Endothelial cell of umbilical vein (primary cell): ENCODE measurements at regions not wholly inside any gene's neighbourhood (a gene's known extent, or its start where the extent isn't known, plus 50 kb on each side); places are given as distances from the start of the nearest gene placed in this dataset.

ENCODE experiments used
- BruUV-seq: library from RNA; stranded (reverse); fragments of 400-500 nt; replicated peaks from 2 replicates; lab custom pipeline; 2021; lab: Mats Ljungman, UMichigan
- CTCF ChIA-PET: fragments of 300-600, 350-600 bp; sonication (Branson Sonifier 250); formaldehyde crosslinking; loops from one replicate; lab custom pipeline; 2021; ENCODE audit warnings: antibody characterized with exemption, inconsistent platforms; lab: Charles Lee
- POLR2A ChIA-PET: fragments of 300-600, 350-600 bp; sonication (Branson Sonifier 250); formaldehyde crosslinking; loops from one replicate; lab custom pipeline; 2021; ENCODE audit warnings: antibody characterized with exemption, inconsistent platforms; lab: Charles Lee
- DNase-seq: peaks from one replicate; pipeline ENCODE4 v3.0.0-alpha.2; 2011; ENCODE audit warnings: low read depth, low spot score
- FAIRE-seq: peaks from 2 replicates; lab custom pipeline; 2011; peaks lifted over from hg19 to GRCh38; lab: Jason Lieb, UNC
- H2AFZ ChIP-seq: 2 replicates; pipeline ENCODE4 v1.6.0; 2012; ENCODE audit warnings: low read depth, low read length, control low read depth, inconsistent platforms
- H3K27ac ChIP-seq: 2 replicates; pipeline ENCODE4 v1.5.1; 2011; ENCODE audit warnings: low read depth, mild to moderate bottlenecking, control low read depth, low read length, moderate library complexity; ENCODE audit not compliant: insufficient read depth
- H3K27me3 ChIP-seq, 2 experiments: 2 replicates each; pipeline versions ENCODE4 v1.6.0 to v1.6.1; 2011; ENCODE audit warnings: low read length in 2 of 2, mixed read lengths in 1 of 2; ENCODE audit not compliant: control insufficient read depth in 2 of 2, insufficient read depth in 2 of 2
- H3K36me3 ChIP-seq, 2 experiments: 2 replicates in 1 of 2; 3 replicates in 1 of 2; pipeline ENCODE4 v1.5.1; 2011; ENCODE audit warnings: low read length in 2 of 2, mild to moderate bottlenecking in 1 of 2, moderate library complexity in 1 of 2; ENCODE audit not compliant: control insufficient read depth in 2 of 2, insufficient read depth in 2 of 2; ENCODE audit errors: extremely low read depth in 1 of 2
- H3K4me1 ChIP-seq: 3 replicates; pipeline ENCODE4 v1.5.1; 2011; ENCODE audit warnings: mild to moderate bottlenecking, low read length; ENCODE audit not compliant: control insufficient read depth, insufficient read depth; ENCODE audit errors: extremely low read depth
- H3K4me2 ChIP-seq: 2 replicates; pipeline ENCODE4 v1.6.1; 2011; ENCODE audit warnings: low read length, control low read depth, mixed read lengths; ENCODE audit not compliant: insufficient read depth
- H3K4me3 ChIP-seq, 3 experiments: fragments of 200-600 bp in 1 of 3; sonication (generic), shearing (Covaris generic) in 1 of 3; replicated peaks in 1 of 3; 2 replicates each; pipeline ENCODE4 v1.5.1; 2011 to 2016; ENCODE audit warnings: control low read depth in 3 of 3, low read length in 3 of 3, mild to moderate bottlenecking in 2 of 3, inconsistent platforms in 1 of 3, low read depth in 1 of 3, moderate library complexity in 1 of 3; ENCODE audit not compliant: insufficient read depth in 1 of 3
- H3K79me2 ChIP-seq: 2 replicates; pipeline ENCODE4 v1.6.0; 2012; ENCODE audit warnings: low read length, inconsistent platforms; ENCODE audit not compliant: control insufficient read depth, insufficient read depth
- H3K9ac ChIP-seq: replicated peaks from 2 replicates; pipeline ENCODE3; 2011; ENCODE audit warnings: low read length, control low read depth; ENCODE audit not compliant: insufficient read depth; ENCODE audit errors: extremely low read depth
- H3K9me1 ChIP-seq: replicated peaks from 3 replicates; pipeline ENCODE4 v1.6.0; 2011; ENCODE audit warnings: mild to moderate bottlenecking, low read length; ENCODE audit not compliant: control insufficient read depth, insufficient read depth; ENCODE audit errors: extremely low read depth
- H3K9me3 ChIP-seq: replicated peaks from 2 replicates; pipeline ENCODE4 v1.5.1; 2012; ENCODE audit warnings: low read length, inconsistent platforms; ENCODE audit not compliant: control insufficient read depth, insufficient read depth
- H4K20me1 ChIP-seq: replicated peaks from 2 replicates; pipeline ENCODE3; 2011; ENCODE audit warnings: mild to moderate bottlenecking, low read length; ENCODE audit not compliant: control insufficient read depth, insufficient read depth; ENCODE audit errors: extremely low read depth
- CTCF ChIP-seq, 2 donors: IDR thresholded peaks; 1 replicate in 1 of 2; 2 replicates in 1 of 2; pipeline ENCODE4 v1.5.1; 2011; ENCODE audit warnings: low read length in 2 of 2, mild to moderate bottlenecking in 2 of 2, moderate library complexity in 2 of 2, control low read depth in 1 of 2, inconsistent platforms in 1 of 2, low read depth in 1 of 2; ENCODE audit not compliant: insufficient read depth in 1 of 2; ENCODE audit errors: extremely low read depth in 1 of 2
- EZH2 ChIP-seq: IDR thresholded peaks from 2 replicates; pipeline ENCODE4 v1.6.1; 2012; ENCODE audit warnings: borderline replicate concordance, low read depth, mild to moderate bottlenecking, moderate library complexity, low read length, inconsistent platforms; ENCODE audit not compliant: severe bottlenecking
- FOS ChIP-seq: IDR thresholded peaks from 2 replicates; pipeline ENCODE4 v1.6.1; 2011; ENCODE audit warnings: mild to moderate bottlenecking, low read length, moderate library complexity, borderline replicate concordance; ENCODE audit not compliant: insufficient read depth
- GATA2 ChIP-seq: IDR thresholded peaks from 2 replicates; pipeline ENCODE4 v1.7.0; 2011; ENCODE audit warnings: low read depth, mild to moderate bottlenecking, moderate library complexity, mixed read lengths, low read length; ENCODE audit not compliant: insufficient read length, insufficient read depth
- JUN ChIP-seq: IDR thresholded peaks from 2 replicates; pipeline ENCODE4 v1.6.1; 2011; ENCODE audit warnings: borderline replicate concordance, low read depth; ENCODE audit not compliant: insufficient read length, insufficient read depth
- MAX ChIP-seq: IDR thresholded peaks from 2 replicates; pipeline ENCODE4 v1.6.1; 2011; ENCODE audit not compliant: insufficient read depth, insufficient read length
- MYC ChIP-seq: IDR thresholded peaks from one replicate; pipeline ENCODE4 v1.6.1; 2011; ENCODE audit warnings: mild to moderate bottlenecking, low read depth, low read length
- POLR2A ChIP-seq: IDR thresholded peaks from 2 replicates; pipeline ENCODE4 v1.6.1; 2012; ENCODE audit warnings: low read depth, mild to moderate bottlenecking, control low read depth, low read length
- POLR2AphosphoS5 ChIP-seq: IDR thresholded peaks from 2 replicates; pipeline ENCODE4 v1.6.1; 2012; ENCODE audit warnings: low read depth, mild to moderate bottlenecking, control low read depth, low read length, moderate library complexity; ENCODE audit not compliant: insufficient read depth
- dilution Hi-C: fragments of 300-500 bp; cut with MboI; formaldehyde crosslinking; loops from one replicate; pipeline ENCODE4 v1.15.0; 2019; ENCODE audit warnings: low sequenced_read_pairs; ENCODE audit not compliant: extremely low pct_ligation_motif_present
- intact Hi-C: fragments of 100-400 bp; cut with micrococcal nuclease; formaldehyde crosslinking; loops from one replicate; pipeline ENCODE4 v1.10.0; 2022

- dilution Hi-C loops (no loop called here), intact Hi-C loops (no loop called here)
- FAIRE-seq: no peak
- no peaks in the 10 kb centered on the region for H3K9me3 ChIP-seq
- no peak for TF ChIP-seq JUN
- no peak for TF ChIP-seq EZH2
- no peak for TF ChIP-seq CTCF (IDR thresholded peaks at IDR 0.05; ENCODE audit: extremely low read depth in 1 of 2, insufficient read depth in 1 of 2, low read depth in 1 of 2, low read length in 2 of 2)
- TF ChIP-seq POLR2AphosphoS5: no peak
- TF ChIP-seq MYC: no peak
- TF ChIP-seq POLR2A: no peak
- peaks cover 9 to 19% of the 10 kb centered on the region in 2 experiments for H3K27me3 ChIP-seq
- H3K4me1 ChIP-seq: no peaks in the 10 kb centered on the region
- no peaks in the 10 kb centered on the region for H3K79me2 ChIP-seq
- POLR2A ChIA-PET: no interaction called here
- H3K9ac ChIP-seq: no peak overlapping the region
- no peaks in the 10 kb centered on the region for H4K20me1 ChIP-seq
- no peak overlapping the region for H3K4me3 ChIP-seq
- no TSS peak for BruUV-seq
- H3K27ac ChIP-seq: no peak overlapping the region
- no peaks in the 10 kb centered on the region for H3K36me3 ChIP-seq
- no peak overlapping the region for H2AFZ ChIP-seq
- no peaks in the 10 kb centered on the region for H3K9me1 ChIP-seq
- DNase-seq: no peak
- CTCF ChIA-PET: interaction anchor here (1.5 kb wide), 1 partner anchor 9 kb away, joined by 3 read pairs; no protein-coding TSS in a partner anchor
- no peak overlapping the region for H3K4me2 ChIP-seq
These were observed 114.4 kb upstream of the SLC22A23 start for GRCh38 chr6:3571250-3571681.

GRCh38 chr6:3569816-3570215, 113.0 kb upstream of the SLC22A23 start:
- Histone ChIP-seq H3K36me3 (no peaks in the 10 kb centered on the region), H3K4me1 (no peaks in the 10 kb centered on the region), H3K4me3 (no peak overlapping the region), H3K27me3 (peaks cover 9 to 17% of the 10 kb centered on the region in 2 experiments), H3K9me1 (no peaks in the 10 kb centered on the region), H3K79me2 (no peaks in the 10 kb centered on the region), H2AFZ (no peak overlapping the region), H3K4me2 (no peak overlapping the region), H3K9ac (no peak overlapping the region), H4K20me1 (no peaks in the 10 kb centered on the region), H3K9me3 (no peaks in the 10 kb centered on the region), H3K27ac (no peak overlapping the region)
- no peak for TF ChIP-seq MYC
- no peak for TF ChIP-seq FOS
- TF ChIP-seq MAX: no peak
- no peak for TF ChIP-seq POLR2AphosphoS5
- no peak for TF ChIP-seq GATA2
- TF ChIP-seq JUN: no peak
- TF ChIP-seq EZH2: no peak
- no peak for TF ChIP-seq CTCF (IDR thresholded peaks at IDR 0.05; ENCODE audit: extremely low read depth in 1 of 2, insufficient read depth in 1 of 2, low read depth in 1 of 2, low read length in 2 of 2)
- BruUV-seq: no TSS peak
- CTCF ChIA-PET: interaction anchor here (1.5 kb wide), 1 partner anchor 8 kb away, joined by 3 read pairs; no protein-coding TSS in a partner anchor
- dilution Hi-C loops (no loop called here), intact Hi-C loops (no loop called here)
- FAIRE-seq (no peak), DNase-seq (no peak)
- POLR2A ChIA-PET: no interaction called here
